HEK293T (cell line): ENCODE measurements at regions not wholly inside any gene's neighbourhood (a gene's known extent, or its start where the extent isn't known, plus 50 kb on each side); places are given as distances from the start of the nearest gene placed in this dataset.

Experiments
- CTCF ChIA-PET: fragments of 350-600 bp; formaldehyde crosslinking; extraction: SDS; loops from one replicate; lab custom pipeline; 2021; ENCODE audit warnings: antibody characterized with exemption, inconsistent platforms; lab: Yijun Ruan, JAX
- POLR2A ChIA-PET: fragments of 350-600 bp; formaldehyde crosslinking; extraction: SDS; loops from one replicate; lab custom pipeline; 2020; ENCODE audit warnings: antibody characterized with exemption, inconsistent platforms; lab: Yijun Ruan, JAX
- DNase-seq: peaks from one replicate; pipeline ENCODE4 v3.0.0; 2012; ENCODE audit warnings: mixed read lengths; ENCODE audit errors: extremely low spot score
- ARNT ChIP-seq: fragments of 450-650 bp; IDR thresholded peaks from 2 replicates; pipeline ENCODE4 v1.6.1; 2017; ENCODE audit warnings: mild to moderate bottlenecking
- BHLHE40 ChIP-seq: fragments of 450-650 bp; IDR thresholded peaks from 2 replicates; pipeline ENCODE4 v1.6.1; 2016; ENCODE audit warnings: mild to moderate bottlenecking, moderate library complexity, borderline replicate concordance
- CTBP1 ChIP-seq: fragments of 450-650 bp; IDR thresholded peaks from 2 replicates; pipeline ENCODE4 v1.6.1; 2016; ENCODE audit warnings: borderline replicate concordance
- ELF4 ChIP-seq: fragments of 450-650 bp; IDR thresholded peaks from 2 replicates; pipeline ENCODE4 v1.6.1; 2017; ENCODE audit warnings: antibody characterized with exemption
- FOXA1 ChIP-seq: fragments of 450-650 bp; IDR thresholded peaks from 2 replicates; pipeline ENCODE4 v1.6.1; 2016; ENCODE audit warnings: mild to moderate bottlenecking
- FOXK2 ChIP-seq: fragments of 450-650 bp; IDR thresholded peaks from 2 replicates; pipeline ENCODE4 v1.6.1; 2016; ENCODE audit warnings: mild to moderate bottlenecking
- FOXM1 ChIP-seq: fragments of 450-650 bp; IDR thresholded peaks from 2 replicates; pipeline ENCODE4 v1.6.1; 2017; ENCODE audit warnings: mild to moderate bottlenecking, borderline replicate concordance
- HDGF ChIP-seq: fragments of 450-650 bp; IDR thresholded peaks from 2 replicates; pipeline ENCODE4 v1.6.1; 2017; ENCODE audit warnings: antibody characterized with exemption, borderline replicate concordance
- L3MBTL2 ChIP-seq: fragments of 450-650 bp; conservative IDR thresholded peaks from 2 replicates; pipeline ENCODE4 v1.6.1; 2016; ENCODE audit warnings: mild to moderate bottlenecking
- LEF1 ChIP-seq: fragments of 450-650 bp; IDR thresholded peaks from 2 replicates; pipeline ENCODE4 v1.6.1; 2017; ENCODE audit warnings: mild to moderate bottlenecking, borderline replicate concordance
- NFRKB ChIP-seq: fragments of 450-650 bp; IDR thresholded peaks from 2 replicates; pipeline ENCODE4 v1.6.1; 2016; ENCODE audit warnings: mild to moderate bottlenecking, moderate library complexity
- SP1 ChIP-seq: fragments of 450-650 bp; IDR thresholded peaks from 2 replicates; pipeline ENCODE4 v1.6.1; 2017
- SUZ12 ChIP-seq: fragments of 450-650 bp; IDR thresholded peaks from 2 replicates; pipeline ENCODE4 v1.6.1; 2016; ENCODE audit warnings: mild to moderate bottlenecking
- TARDBP ChIP-seq: fragments of 450-650 bp; IDR thresholded peaks from 2 replicates; pipeline ENCODE4 v1.6.1; 2016
- ZNF384 ChIP-seq: fragments of 450-650 bp; IDR thresholded peaks from 2 replicates; pipeline ENCODE4 v1.6.1; 2016
- TF ChIP-seq, protein P1 (sequence below): fragments of 450-650 bp; IDR thresholded peaks from 2 replicates; pipeline ENCODE4 v1.6.1; 2016

DNA sequence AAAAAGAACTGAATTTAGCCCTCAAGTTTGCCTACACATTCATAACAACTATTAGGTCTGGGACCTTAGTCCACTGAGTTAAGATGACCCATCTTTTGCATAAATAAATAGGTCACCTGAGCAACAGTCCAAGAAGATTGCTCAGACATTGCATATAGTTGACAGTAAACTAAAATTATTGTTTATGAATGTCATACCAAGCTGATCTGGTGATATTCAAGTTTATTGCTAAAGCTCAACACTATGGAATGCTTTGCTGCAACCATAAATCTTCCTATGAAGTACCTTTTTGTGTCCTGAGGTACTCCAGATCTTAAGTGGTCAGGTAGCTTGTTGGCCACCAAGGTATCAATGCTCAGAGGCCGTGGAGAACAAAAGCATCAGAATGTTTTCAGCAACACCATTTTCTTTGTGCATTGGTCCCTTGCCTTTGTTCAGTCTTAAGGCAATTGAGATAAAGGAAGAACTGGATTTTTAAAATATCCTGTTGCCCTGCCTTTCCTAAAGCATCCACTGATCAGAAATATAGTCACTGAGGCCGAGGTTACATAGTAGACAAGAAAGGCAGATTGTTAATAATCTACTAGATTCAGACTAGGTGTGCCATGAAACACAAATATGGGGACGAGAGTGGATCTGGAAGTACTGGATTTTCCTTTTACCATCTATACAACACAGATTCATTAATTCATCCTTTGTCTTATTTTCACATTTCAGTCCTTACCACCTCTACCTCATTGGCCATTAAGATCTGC, 321.3 kb downstream of the PTEN start:
- ChIA-PET POLR2A (no interaction called here), CTCF (no interaction called here)
- DNase-seq = no peak
- TF ChIP-seq LEF1 = no peak
- TF ChIP-seq NFRKB = no peak
- TF ChIP-seq, protein P1, sequence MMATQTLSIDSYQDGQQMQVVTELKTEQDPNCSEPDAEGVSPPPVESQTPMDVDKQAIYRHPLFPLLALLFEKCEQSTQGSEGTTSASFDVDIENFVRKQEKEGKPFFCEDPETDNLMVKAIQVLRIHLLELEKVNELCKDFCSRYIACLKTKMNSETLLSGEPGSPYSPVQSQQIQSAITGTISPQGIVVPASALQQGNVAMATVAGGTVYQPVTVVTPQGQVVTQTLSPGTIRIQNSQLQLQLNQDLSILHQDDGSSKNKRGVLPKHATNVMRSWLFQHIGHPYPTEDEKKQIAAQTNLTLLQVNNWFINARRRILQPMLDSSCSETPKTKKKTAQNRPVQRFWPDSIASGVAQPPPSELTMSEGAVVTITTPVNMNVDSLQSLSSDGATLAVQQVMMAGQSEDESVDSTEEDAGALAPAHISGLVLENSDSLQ = no peak
- TF ChIP-seq BHLHE40 = no peak
- TF ChIP-seq FOXA1 = no peak
- no peak for TF ChIP-seq ELF4
- TF ChIP-seq ARNT = no peak
- no peak for TF ChIP-seq ZNF384
- TF ChIP-seq TARDBP = no peak
- TF ChIP-seq L3MBTL2 = no peak
- TF ChIP-seq HDGF = no peak
- TF ChIP-seq FOXM1 = no peak
- no peak for TF ChIP-seq SUZ12
- TF ChIP-seq CTBP1 = no peak

DNA sequence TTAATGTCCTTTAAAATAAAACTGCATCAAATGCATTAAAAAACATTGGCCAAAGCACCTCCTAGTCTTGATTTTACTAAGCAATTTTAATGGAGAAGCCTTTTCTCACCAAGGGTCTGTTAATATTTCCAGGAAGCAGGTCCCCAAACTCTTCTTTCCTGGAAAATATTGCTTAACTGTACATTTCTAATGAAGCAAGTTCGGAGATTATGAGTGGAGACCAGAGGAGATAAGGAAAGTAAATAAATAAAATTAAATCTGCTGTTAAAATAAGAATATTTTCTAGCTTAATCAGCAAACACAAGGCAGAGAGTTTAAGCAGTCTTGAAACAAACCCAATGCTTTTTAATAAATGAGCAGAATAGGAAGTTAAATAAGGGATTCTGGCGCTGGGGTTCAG, 322.4 kb downstream of the PTEN start:
- TF ChIP-seq FOXK2 = no peak
- TF ChIP-seq FOXM1 = no peak
- TF ChIP-seq TARDBP = no peak
- TF ChIP-seq CTBP1 = no peak
- TF ChIP-seq SP1 = no peak
- TF ChIP-seq NFRKB = no peak
- TF ChIP-seq L3MBTL2 = no peak
- no peak for TF ChIP-seq ZNF384
- no peak for TF ChIP-seq ARNT
- TF ChIP-seq BHLHE40 = no peak
- no peak for TF ChIP-seq ELF4
- TF ChIP-seq FOXA1 = no peak
- TF ChIP-seq LEF1 = no peak
- TF ChIP-seq SUZ12 = no peak
- TF ChIP-seq, protein P1 = no peak
- no peak for TF ChIP-seq HDGF
- POLR2A ChIA-PET = no interaction called here

DNA sequence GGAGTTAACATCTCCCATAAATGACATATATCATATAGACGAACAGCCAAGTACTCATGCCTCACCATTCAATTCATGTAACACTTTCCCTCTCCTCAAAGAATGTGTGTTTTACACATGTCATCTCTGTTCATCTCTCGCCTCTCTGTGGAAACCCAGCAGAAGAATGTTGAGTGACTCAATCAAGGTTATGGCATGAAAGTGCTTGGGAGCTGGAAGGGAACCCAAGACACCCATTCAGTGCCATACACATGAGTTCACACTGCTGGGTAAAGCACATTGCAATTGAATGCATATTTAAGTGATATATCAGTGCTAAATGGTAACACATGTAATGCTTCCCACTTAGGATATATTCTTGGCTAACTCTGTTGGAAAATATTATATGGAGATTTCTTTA, 322.9 kb downstream of the PTEN start:
- TF ChIP-seq FOXA1 = no peak
- no peak for TF ChIP-seq SP1
- no peak for TF ChIP-seq FOXM1
- no peak for TF ChIP-seq CTBP1
- no peak for TF ChIP-seq ELF4
- no peak for TF ChIP-seq HDGF
- no peak for TF ChIP-seq L3MBTL2
- no peak for TF ChIP-seq ZNF384
- no peak for TF ChIP-seq ARNT
- TF ChIP-seq BHLHE40 = no peak
- TF ChIP-seq FOXK2 = no peak
- no peak for TF ChIP-seq NFRKB
- CTCF ChIA-PET = no interaction called here

More for the DNA sequence above, 322.4 kb downstream of the PTEN start:
- CTCF ChIA-PET = no interaction called here
- no peak for DNase-seq

DNA sequence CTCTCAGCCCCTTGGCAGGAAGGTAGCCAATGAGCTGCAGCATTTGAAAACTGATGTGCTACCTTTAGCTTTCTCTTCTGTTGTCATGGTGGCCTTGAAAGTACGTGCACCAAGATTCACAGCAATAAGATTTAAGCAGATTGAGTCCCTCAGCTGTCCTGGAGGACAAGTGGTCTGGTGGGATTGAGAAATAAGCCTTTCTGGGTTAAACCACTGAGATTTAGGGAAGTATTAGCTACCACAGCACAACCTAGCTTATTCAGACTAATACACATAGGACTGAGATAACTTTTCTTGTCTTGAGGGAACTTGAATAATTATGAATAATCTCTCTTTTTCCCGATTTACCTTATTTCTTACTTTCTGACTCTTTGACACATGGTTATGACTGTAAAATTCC, 324.0 kb downstream of the PTEN start:
- ChIA-PET POLR2A (no interaction called here), CTCF (no interaction called here)
- DNase-seq = no peak
- TF ChIP-seq ARNT (no peak), CTBP1 (no peak), L3MBTL2 (no peak), FOXM1 (no peak), SUZ12 (no peak), TARDBP (no peak), SP1 (no peak), ELF4 (no peak), FOXK2 (no peak), LEF1 (no peak), ZNF384 (no peak), BHLHE40 (no peak), NFRKB (no peak)

More for the DNA sequence above, 322.9 kb downstream of the PTEN start:
- DNase-seq = no peak
- POLR2A ChIA-PET = no interaction called here

DNA sequence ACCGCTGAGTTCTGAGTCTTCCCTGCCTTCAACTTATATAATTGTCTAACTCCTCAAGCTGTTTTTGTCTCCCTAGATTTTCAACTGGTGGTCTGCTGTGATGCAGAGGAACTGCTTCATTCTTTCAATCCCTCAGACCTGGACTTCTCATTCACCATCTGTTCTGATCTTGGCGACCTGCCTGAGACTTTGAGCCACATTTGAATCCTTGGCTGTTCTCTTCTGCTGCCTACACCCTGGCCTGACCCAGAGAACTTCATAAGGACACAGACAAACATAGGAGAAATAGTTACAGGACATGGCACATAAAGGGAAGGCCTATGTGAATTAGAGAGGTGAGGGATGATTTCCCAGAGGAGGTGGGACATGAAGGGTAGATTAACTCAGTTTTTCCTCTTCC, 326.7 kb downstream of the PTEN start:
- CTCF ChIA-PET = no interaction called here
- DNase-seq = no peak
- POLR2A ChIA-PET = no interaction called here
- TF ChIP-seq ARNT (no peak), LEF1 (no peak), NFRKB (no peak), CTBP1 (no peak), FOXA1 (no peak), FOXK2 (no peak), TARDBP (no peak), ZNF384 (no peak), HDGF (no peak), FOXM1 (no peak), BHLHE40 (no peak)
- TF ChIP-seq, protein P1 = no peak
